HG03060 (cell line): ENCODE measurements at regions not wholly inside any gene's neighbourhood (a gene's known extent, or its start where the extent isn't known, plus 50 kb on each side); places are given as distances from the start of the nearest gene placed in this dataset.
"Not testable (repeated sequence)": the region's sequence is repeated elsewhere in the genome, so short reads cannot be mapped to it uniquely, and the experiment has no call there.

Source experiments
- ATAC-seq: cut with Tn5 transposase; IDR thresholded peaks from one replicate; pipeline ENCODE4 v1.9.1; 2021; ENCODE audit warnings: low read depth, moderate number of reproducible peaks; ENCODE audit not compliant: unreplicated experiment

GRCh38 chr7:156327916-156328315, 312.7 kb upstream of the RNF32 start:
- ATAC-seq = no peak

GRCh38 chr7:156327474-156327873, 313.1 kb upstream of the RNF32 start:
- no peak for ATAC-seq

- ATAC-seq = no peak
Measured at GRCh38 chr7:156324201-156324600, 316.4 kb upstream of the RNF32 start.

GRCh38 chr7:156321430-156321829, 319.1 kb upstream of the RNF32 start:
- ATAC-seq = not testable (repeated sequence)

GRCh38 chr7:156318926-156319325, 321.6 kb upstream of the RNF32 start:
- no peak for ATAC-seq

- no peak for ATAC-seq
Measured at GRCh38 chr7:156318426-156318825, 322.1 kb upstream of the RNF32 start.

- ATAC-seq = no peak
Measured at GRCh38 chr7:156309016-156309620, 331.5 kb upstream of the RNF32 start.

GRCh38 chr7:156307193-156307592, 333.4 kb upstream of the RNF32 start:
- no peak for ATAC-seq

GRCh38 chr7:156305351-156305750, 335.2 kb upstream of the RNF32 start:
- ATAC-seq = no peak

- ATAC-seq = no peak
Measured at GRCh38 chr7:156282816-156283215, 357.8 kb upstream of the RNF32 start.

- ATAC-seq = no peak
Measured at GRCh38 chr7:156279635-156280034, 360.9 kb upstream of the RNF32 start.

GRCh38 chr7:156275292-156275691, 365.3 kb upstream of the RNF32 start:
- ATAC-seq = no peak

GRCh38 chr7:156274557-156274956, 366.0 kb upstream of the RNF32 start:
- no peak for ATAC-seq

- no peak for ATAC-seq
Measured at GRCh38 chr7:156261581-156261980, 379.0 kb upstream of the RNF32 start.

- no peak for ATAC-seq
Measured at GRCh38 chr7:156257904-156258303, 382.7 kb upstream of the RNF32 start.

- ATAC-seq = no peak
Measured at GRCh38 chr7:156255635-156256034, 384.9 kb upstream of the RNF32 start.

- no peak for ATAC-seq
Measured at GRCh38 chr7:156251861-156252260, 388.7 kb upstream of the RNF32 start.

- ATAC-seq = no peak
Measured at GRCh38 chr7:156240532-156240931, 400.0 kb upstream of the RNF32 start.

- no peak for ATAC-seq
Measured at GRCh38 chr7:156238366-156239133, 402.0 kb upstream of the RNF32 start.

GRCh38 chr7:156237614-156238013, 403.0 kb upstream of the RNF32 start:
- no peak for ATAC-seq

GRCh38 chr7:156236936-156237599, 403.5 kb upstream of the RNF32 start:
- ATAC-seq = no peak
